ENCODE measurements at regions not wholly inside any gene's neighbourhood (a gene's known extent, or its start where the extent isn't known, plus 50 kb on each side); places are given as distances from the start of the nearest gene placed in this dataset.
"Not testable (repeated sequence)": the region's sequence is repeated elsewhere in the genome, so short reads cannot be mapped to it uniquely, and the experiment has no call there.

- DNase-seq (ENCODE audit: low spot score) = no peak
Observed at GRCh38 chr10:111266165-111266564, 189.3 kb downstream of the ADRA2A start.

DNA sequence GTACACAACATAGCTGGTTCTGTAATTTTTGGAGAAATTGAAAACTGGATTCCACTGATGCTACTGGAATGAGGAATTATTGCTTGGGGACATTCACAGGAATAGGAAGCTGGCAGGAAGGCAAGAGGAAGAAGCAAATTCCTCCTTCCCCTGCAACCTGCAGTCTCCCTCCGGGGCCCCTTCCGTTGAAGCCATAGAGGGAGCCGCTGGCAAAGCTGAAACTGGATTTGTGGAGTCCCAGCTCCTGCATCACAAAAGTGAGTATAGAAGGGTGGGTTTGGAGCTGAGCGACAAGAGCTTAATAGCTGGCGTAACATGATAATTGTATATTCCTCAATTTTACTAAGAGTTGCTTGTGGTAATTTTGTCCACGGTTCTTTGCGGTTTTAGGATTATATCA, 190.8 kb downstream of the ADRA2A start:
- no peak for DNase-seq (ENCODE audit: low spot score)

GRCh38 chr10:111273235-111273634, 196.4 kb downstream of the ADRA2A start:
- DNase-seq (ENCODE audit: low spot score) = no peak

DNA sequence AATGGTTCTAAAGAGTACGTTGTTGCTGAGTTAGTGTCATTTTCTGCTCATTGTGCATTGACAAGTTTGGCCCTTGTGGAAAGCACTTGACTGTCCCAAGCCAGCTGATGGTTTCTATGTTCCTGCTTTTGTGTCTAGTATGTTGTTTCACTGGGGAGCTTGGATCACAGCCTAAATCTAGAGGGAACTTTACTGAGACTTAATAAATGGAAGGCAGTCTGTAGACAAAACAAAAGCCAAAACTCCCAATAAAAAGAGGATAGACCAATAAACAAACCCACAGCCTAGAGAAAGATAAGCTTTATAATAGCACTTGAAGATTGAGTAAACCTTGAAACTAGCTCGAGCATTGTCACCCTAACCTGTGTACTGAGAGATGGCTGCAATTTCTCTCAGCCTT, 196.8 kb downstream of the ADRA2A start:
- DNase-seq (ENCODE audit: low spot score) = no peak

- no peak for DNase-seq (ENCODE audit: low spot score)
Observed at GRCh38 chr10:111275091-111275490, 198.3 kb downstream of the ADRA2A start.

DNA sequence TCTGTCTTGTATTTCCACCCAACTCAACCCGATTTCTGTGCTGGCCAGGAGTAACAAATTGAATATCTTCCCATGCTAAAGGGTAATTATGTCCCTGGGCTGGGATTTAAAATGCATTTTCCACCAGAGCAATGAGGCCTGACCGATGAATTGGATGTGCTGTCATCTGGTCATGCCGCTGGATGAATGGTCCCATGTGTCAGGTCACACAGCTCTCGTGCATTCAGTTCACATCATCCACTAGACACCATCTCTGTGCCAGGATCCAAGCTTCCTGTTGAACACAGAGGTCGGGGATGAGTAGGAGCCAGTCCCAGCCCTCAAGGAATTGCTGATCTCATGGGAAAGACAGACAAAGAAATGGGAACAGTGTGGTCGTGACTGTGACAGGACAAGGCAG, 200.8 kb downstream of the ADRA2A start:
- no peak for DNase-seq (ENCODE audit: low spot score)

- no peak for DNase-seq (ENCODE audit: low spot score)
Observed at GRCh38 chr10:111278266-111278665, 201.4 kb downstream of the ADRA2A start.

- no peak for DNase-seq (ENCODE audit: low spot score)
Observed at GRCh38 chr10:111281516-111281915, 204.7 kb downstream of the ADRA2A start.

DNA sequence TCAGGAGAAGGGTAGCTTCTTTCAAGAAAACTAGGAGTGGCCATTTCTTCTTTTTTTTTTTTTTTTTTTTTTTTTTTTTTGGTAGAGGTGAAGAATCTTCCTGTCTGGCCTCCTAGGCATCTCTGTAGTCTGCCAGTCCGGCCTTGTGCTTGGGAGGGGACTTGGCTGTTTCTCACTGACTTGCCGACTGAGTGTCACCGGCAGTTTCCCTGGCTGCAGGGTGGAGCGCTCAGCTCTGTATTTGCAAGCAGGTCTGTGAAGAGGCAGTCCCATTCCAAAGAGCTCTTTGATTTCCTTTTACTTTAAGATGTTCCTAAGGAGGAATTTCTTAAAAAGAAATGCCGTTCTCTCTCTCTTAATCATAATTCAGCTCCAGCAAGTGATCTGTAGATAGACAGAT, 212.6 kb downstream of the ADRA2A start:
- DNase-seq (ENCODE audit: low spot score) = no peak

DNA sequence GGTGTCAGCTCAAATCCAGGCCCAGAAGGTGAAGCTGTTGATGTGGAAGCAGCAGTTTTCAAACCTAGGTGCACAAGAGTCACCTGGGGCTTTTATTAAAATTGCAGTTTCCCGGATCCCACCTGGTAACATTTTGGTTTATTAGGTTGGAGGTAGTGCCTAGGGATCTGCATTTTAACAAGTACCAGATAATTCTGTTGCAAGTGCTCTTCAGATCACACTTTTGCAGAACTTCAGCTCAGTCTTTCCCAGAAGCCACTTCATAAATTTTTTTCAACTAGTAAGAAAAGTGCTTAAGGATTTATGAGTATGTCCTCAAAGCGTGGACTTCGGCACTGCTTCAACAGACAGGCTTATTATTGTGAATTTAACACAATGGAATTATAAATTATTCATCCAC, 213.8 kb downstream of the ADRA2A start:
- no peak for DNase-seq (ENCODE audit: low spot score)

- DNase-seq (ENCODE audit: low spot score) = no peak
Observed at GRCh38 chr10:111295788-111296187, 219.0 kb downstream of the ADRA2A start.

DNA sequence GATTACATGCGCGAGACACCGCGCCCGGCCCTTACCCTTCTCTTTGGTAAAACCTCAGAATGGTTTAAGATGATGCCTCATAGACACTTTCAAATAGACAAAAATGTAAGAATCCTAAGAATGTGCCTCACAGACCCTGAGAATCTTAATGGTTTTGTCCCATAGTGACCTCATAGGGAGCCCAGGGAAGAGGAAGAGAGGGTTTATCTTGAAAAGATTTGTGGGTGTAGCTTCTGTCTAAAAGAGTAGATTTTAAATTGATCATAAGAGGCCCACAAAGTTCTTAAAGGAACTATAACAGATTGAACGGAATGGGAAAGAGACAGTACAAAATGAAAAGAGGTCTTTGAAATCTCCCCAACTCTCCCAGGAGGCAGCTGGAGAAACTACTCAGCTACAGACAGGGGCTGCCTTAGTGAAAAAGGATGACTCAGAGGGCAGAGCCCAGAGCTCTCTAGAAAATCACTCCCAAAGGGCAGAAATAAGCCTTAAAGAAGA, 220.6 kb downstream of the ADRA2A start:
- DNase-seq (ENCODE audit: low spot score) = no peak

- DNase-seq (ENCODE audit: low spot score) = no peak
Observed at GRCh38 chr10:111298031-111298430, 221.2 kb downstream of the ADRA2A start.

DNA sequence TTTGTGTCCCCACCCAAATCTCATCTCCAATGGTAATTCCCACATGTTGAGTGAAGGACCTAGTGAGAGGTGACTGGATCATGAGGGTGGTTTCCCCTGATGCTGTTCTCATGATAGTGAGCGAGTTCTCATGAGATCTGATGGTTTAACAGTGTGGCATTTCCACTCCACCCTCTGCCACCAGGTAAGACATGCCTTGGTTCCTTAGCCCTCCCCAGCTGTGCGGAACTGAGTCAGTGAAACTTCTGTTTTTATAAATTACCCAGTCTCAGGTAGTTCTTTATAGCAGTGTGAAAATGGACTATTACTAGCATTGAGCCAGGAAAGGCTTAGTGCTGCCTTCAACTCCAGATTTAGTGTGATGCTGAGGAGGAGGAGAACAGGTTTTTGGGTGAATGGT, 222.2 kb downstream of the ADRA2A start:
- no peak for DNase-seq (ENCODE audit: low spot score)

DNA sequence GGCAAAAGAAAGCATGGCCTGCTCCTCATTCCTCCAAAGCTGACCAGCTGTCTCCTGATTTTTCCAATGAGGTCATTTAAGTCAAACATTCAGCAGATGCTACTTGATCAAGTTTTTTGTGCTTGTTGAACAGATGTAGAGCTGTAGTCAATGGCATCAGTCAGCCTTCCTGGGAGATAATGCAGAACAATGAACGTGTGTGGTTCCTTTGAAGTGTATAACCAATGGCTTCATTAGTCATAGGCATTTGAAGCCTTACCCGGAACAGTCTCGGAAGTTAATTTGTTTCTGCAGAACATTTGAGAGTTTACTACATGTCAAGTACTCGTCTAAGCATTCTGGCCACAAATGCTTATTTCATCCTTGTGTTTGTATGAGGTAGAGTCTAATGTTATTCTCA, 227.1 kb downstream of the ADRA2A start:
- DNase-seq (ENCODE audit: low spot score) = no peak

GRCh38 chr10:111316722-111317212, 239.9 kb downstream of the ADRA2A start:
- DNase-seq (ENCODE audit: low spot score) = no peak

DNA sequence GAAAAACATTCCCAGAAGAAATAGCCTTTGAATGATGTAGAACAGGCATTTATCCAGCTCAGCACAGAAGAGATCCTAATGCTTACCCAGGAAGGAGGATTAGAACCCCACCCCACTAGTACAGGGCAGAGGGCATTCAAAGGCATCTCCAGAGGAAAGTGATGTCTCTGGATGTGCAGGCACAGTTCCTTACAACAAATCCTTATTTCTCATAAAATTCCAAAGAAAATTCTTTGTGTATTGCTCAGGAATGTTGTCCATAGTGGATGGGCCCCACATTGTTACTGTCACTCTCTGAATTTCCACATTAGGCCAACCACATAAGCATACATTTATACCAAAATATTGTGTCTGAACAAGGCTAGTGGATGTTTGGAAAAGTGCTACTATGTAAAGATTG, 243.0 kb downstream of the ADRA2A start:
- DNase-seq (ENCODE audit: low spot score) = no peak

DNA sequence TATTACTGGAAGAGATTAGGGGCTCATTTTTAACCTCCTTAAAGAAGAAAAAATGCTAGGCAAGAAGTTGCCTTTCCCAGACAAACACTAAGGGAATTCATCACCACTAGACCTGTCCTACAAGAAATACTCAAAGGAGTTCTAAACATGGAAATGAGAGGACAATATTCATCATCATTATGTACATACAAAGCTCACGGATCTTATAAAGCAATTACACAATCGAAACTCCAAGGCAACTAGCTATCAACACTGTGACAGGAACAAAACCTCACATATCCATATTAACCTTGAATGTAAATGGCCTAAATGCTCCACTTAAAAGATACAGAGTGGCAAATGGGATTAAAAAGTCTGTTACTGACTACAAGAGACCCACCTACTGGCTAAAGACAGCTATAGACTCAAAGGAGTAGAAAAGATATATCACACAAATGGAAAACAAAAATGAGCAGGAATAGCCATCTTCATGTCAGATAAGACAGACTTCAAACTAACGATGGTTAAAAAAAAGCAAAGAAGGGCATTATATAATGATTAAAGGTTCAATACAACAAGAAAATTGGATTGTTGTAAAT, 246.6 kb downstream of the ADRA2A start:
- no peak for DNase-seq (ENCODE audit: low spot score)

DNA sequence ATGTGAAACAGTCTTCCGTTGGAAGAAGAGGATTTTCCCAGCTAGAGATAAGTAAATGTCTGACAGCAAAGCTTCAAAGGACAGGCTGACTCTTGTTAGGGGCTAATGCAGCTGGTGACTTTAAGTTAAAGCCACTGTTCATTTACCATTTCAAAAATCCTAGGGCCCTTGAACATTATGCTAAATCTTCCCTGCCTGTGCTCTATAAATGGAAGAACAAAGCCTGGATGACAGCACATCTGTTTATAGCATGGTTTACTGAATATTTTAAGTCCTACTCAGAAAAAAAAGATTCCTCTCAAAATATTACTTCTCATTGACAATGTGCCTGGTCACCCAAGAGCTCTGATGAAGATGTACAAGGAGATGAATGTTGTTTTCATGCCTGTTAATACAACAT, 255.3 kb downstream of the ADRA2A start:
- not testable (repeated sequence) for DNase-seq (ENCODE audit: low spot score)

DNA sequence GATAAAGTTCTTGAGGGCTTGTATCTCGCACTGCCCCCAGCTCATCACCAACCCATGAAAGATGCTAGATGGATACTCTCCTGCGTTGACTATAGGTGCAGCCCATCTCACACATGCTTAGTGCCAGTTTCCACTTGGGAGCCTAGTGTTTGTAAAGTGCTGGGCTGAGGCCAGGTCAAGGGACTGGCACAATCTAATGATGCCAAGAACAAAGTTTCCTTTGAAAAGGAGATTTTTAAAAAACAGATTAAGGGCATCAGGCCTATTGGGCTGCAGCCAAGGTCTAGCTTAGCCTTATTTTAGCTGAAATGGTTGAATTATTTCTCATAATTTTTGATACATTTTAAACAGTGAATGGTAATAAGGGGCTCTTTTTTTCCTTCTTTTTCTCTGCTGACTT, 259.0 kb downstream of the ADRA2A start:
- no peak for DNase-seq (ENCODE audit: low spot score)

- DNase-seq (ENCODE audit: low spot score) = no peak
Observed at GRCh38 chr10:111338035-111338434, 261.2 kb downstream of the ADRA2A start.

GRCh38 chr10:111338805-111339204, 262.0 kb downstream of the ADRA2A start:
- no peak for DNase-seq (ENCODE audit: low spot score)

DNA sequence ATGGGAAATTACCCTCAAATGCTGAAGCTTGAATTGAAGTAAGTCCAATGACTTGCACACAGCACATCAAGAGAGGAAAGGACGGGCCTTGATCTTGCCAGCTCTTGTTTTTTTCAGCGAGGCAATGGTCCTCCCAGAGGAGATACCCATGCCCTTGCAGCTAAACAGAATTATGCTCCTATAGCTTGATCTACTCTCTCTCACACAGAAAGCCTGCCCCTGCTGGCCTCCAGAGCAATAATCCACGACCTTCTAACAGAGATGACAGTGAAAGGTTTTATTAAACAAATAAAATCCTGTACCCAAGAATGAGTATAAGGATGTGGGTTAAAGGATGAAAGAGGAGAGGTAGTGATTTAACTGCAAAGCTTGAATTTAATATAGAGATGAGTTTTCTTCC, 268.0 kb downstream of the ADRA2A start:
- DNase-seq (ENCODE audit: low spot score) = no peak

- DNase-seq (ENCODE audit: low spot score) = no peak
Observed at GRCh38 chr10:111347386-111348013, 270.7 kb downstream of the ADRA2A start.

All from CD4-positive, alpha-beta T cell treated with Interleukin-6 at 100 ng/mL for 8 hours (primary cell).